Liver (tissue), 8 donors: ENCODE measurements at regions not wholly inside any gene's neighbourhood (a gene's known extent, or its start where the extent isn't known, plus 50 kb on each side); places are given as distances from the start of the nearest gene placed in this dataset.
A peak's percentile ranks its signal among the peaks of the same experiment; 100 is the strongest.

Experiments used
- DNase-seq: peaks from one replicate; pipeline ENCODE4 v3.0.0-alpha.2; 2017; ENCODE audit warnings: low spot score
- H3K27ac ChIP-seq, 2 donors: one replicate each; pipeline ENCODE4 v1.7.0; 2013; ENCODE audit warnings: inconsistent platforms in 2 of 2, low read length in 2 of 2, control low read depth in 1 of 2, low read depth in 1 of 2, mild to moderate bottlenecking in 1 of 2
- H3K27me3 ChIP-seq, 4 donors: one replicate each; pipeline versions ENCODE4 v1.6.1 to v1.7.0; 2013; ENCODE audit warnings: low read length in 3 of 4, inconsistent platforms in 1 of 4, mild to moderate bottlenecking in 1 of 4, moderate library complexity in 1 of 4; ENCODE audit not compliant: control insufficient read depth in 4 of 4, insufficient read depth in 4 of 4
- H3K36me3 ChIP-seq, 4 donors: one replicate each; pipeline versions ENCODE4 v1.6.1 to v1.7.0; 2013; ENCODE audit warnings: low read length in 3 of 4, mild to moderate bottlenecking in 3 of 4, low read depth in 1 of 4, moderate library complexity in 1 of 4; ENCODE audit not compliant: control insufficient read depth in 4 of 4, insufficient read depth in 3 of 4
- H3K4me1 ChIP-seq, 4 donors: one replicate each; pipeline versions ENCODE4 v1.6.1 to v1.7.0; 2013; ENCODE audit warnings: low read length in 3 of 4, mild to moderate bottlenecking in 3 of 4, moderate library complexity in 1 of 4; ENCODE audit not compliant: control insufficient read depth in 4 of 4, insufficient read depth in 4 of 4
- H3K4me3 ChIP-seq, 3 donors: one replicate each; pipeline versions ENCODE4 v1.6.1 to v1.7.0; 2013; ENCODE audit warnings: low read length in 3 of 3, control low read depth in 1 of 3, low read depth in 1 of 3, mild to moderate bottlenecking in 1 of 3
- H3K9ac ChIP-seq, 2 donors: one replicate each; pipeline ENCODE4 v1.7.0; 2013; ENCODE audit warnings: low read length in 2 of 2, mild to moderate bottlenecking in 2 of 2, moderate library complexity in 2 of 2, control low read depth in 1 of 2, low read depth in 1 of 2
- H3K9me3 ChIP-seq, 4 donors: one replicate each; pipeline versions ENCODE4 v1.6.1 to v1.7.0; 2013; ENCODE audit warnings: low read length in 3 of 4; ENCODE audit not compliant: control insufficient read depth in 4 of 4
- CTCF ChIP-seq: fragments of 150-350 bp; IDR thresholded peaks from 2 replicates; pipeline ENCODE4 v1.5.1; 2017; ENCODE audit warnings: improper control_type of control experiment, low read depth, low read length; ENCODE audit not compliant: missing input control
- EGR1 ChIP-seq, 2 donors: IDR thresholded peaks; 2 replicates each; pipeline ENCODE4 v1.6.1; 2016 to 2018; ENCODE audit warnings: antibody characterized with exemption in 2 of 2, low read depth in 2 of 2
- FOXA1 ChIP-seq: IDR thresholded peaks from 2 replicates; pipeline ENCODE4 v1.6.1; 2016; ENCODE audit warnings: antibody characterized with exemption
- GABPA ChIP-seq, 2 donors: IDR thresholded peaks in 1 of 2; conservative IDR thresholded peaks in 1 of 2; 2 replicates each; pipeline ENCODE4 v1.6.1; 2016; ENCODE audit warnings: antibody characterized with exemption in 2 of 2, mild to moderate bottlenecking in 1 of 2, moderate library complexity in 1 of 2
- HNF4A ChIP-seq, 2 donors: conservative IDR thresholded peaks; 2 replicates each; pipeline ENCODE4 v1.6.1; 2016; ENCODE audit warnings: antibody characterized with exemption in 2 of 2, mild to moderate bottlenecking in 2 of 2
- JUND ChIP-seq, 2 donors: IDR thresholded peaks; 2 replicates each; pipeline ENCODE4 v1.6.1; 2016; ENCODE audit warnings: antibody characterized with exemption in 2 of 2
- RAD21 ChIP-seq, 2 donors: IDR thresholded peaks; 2 replicates each; pipeline ENCODE4 v1.6.1; 2016; ENCODE audit warnings: antibody characterized with exemption in 2 of 2, mild to moderate bottlenecking in 2 of 2
- RXRA ChIP-seq, 2 donors: IDR thresholded peaks; 2 replicates each; pipeline ENCODE4 v1.6.1; 2017 to 2018; ENCODE audit warnings: antibody characterized with exemption in 2 of 2, mild to moderate bottlenecking in 1 of 2
- SP1 ChIP-seq: IDR thresholded peaks from 2 replicates; pipeline ENCODE4 v1.6.1; 2018; ENCODE audit warnings: antibody characterized with exemption, mild to moderate bottlenecking
- TAF1 ChIP-seq: conservative IDR thresholded peaks from 2 replicates; pipeline ENCODE4 v1.6.1; 2016; ENCODE audit warnings: antibody characterized with exemption, mild to moderate bottlenecking
- YY1 ChIP-seq: IDR thresholded peaks from 2 replicates; pipeline ENCODE4 v1.6.1; 2016; ENCODE audit warnings: antibody characterized with exemption, mild to moderate bottlenecking
- ZBTB33 ChIP-seq: IDR thresholded peaks from 2 replicates; pipeline ENCODE4 v1.6.1; 2016; ENCODE audit warnings: antibody characterized with exemption
- WGBS: extraction: QIAGEN DNeasy Blood & Tissue Kit; methylation state at CpG from one replicate; pipeline ENCODE4 v1.1.7; 2013; 5-methylcytosine and 5-hydroxymethylcytosine counted together
- TF ChIP-seq, protein P1 (sequence below): IDR thresholded peaks from 2 replicates; pipeline ENCODE4 v1.6.1; 2016; ENCODE audit warnings: antibody characterized with exemption, mild to moderate bottlenecking
- donor health status: healthy.
- donor health status: healthy.
- donor health status: healthy.
- donor health status: healthy.
- donor health status: healthy.

DNA sequence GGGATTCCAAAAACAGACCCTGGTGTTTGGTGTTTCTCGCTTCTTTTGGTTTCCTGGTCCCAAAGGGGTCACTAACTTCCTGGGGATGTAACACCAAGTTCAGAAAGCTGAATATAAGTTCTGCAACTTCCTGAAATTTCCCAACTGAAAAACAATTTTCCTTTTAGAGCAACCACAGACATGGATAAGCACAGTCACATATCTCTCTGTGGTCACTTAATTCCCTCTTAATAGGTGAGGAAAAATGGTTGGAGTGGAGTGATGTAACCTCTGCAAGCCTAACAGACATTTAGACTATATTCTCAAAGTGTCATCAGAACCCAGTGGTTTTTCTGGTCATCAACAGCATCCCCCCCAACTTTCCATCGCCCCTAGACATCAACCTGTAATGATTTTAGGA, 135.3 kb downstream of the PRELID2 start:
- Histone ChIP-seq H3K27me3 (no peaks in the 10 kb centered on the region), H3K27ac (no peak overlapping the region), H3K4me3 (no peak overlapping the region), H3K9ac (no peak overlapping the region), H3K36me3 (no peaks in the 10 kb centered on the region), H3K9me3 (no peaks in the 10 kb centered on the region), H3K4me1 (no peaks in the 10 kb centered on the region)
- no peak for TF ChIP-seq ZBTB33
- TF ChIP-seq SP1 = no peak
- TF ChIP-seq FOXA1 = no peak
- TF ChIP-seq EGR1 (IDR thresholded peaks at IDR 0.05; ENCODE audit: low read depth in 2 of 2) = no peak
- no peak for TF ChIP-seq RAD21 (IDR thresholded peaks at IDR 0.05)
- TF ChIP-seq TAF1 = no peak
- no peak for TF ChIP-seq GABPA (IDR thresholded peaks at IDR 0.05 in 1 of 2, conservative IDR thresholded peaks at IDR 0.05 in 1 of 2)
- TF ChIP-seq HNF4A (conservative IDR thresholded peaks at IDR 0.05) = no peak
- no peak for DNase-seq
- 85% methylated on average over 2 of the region's 2 CpGs for WGBS

DNA sequence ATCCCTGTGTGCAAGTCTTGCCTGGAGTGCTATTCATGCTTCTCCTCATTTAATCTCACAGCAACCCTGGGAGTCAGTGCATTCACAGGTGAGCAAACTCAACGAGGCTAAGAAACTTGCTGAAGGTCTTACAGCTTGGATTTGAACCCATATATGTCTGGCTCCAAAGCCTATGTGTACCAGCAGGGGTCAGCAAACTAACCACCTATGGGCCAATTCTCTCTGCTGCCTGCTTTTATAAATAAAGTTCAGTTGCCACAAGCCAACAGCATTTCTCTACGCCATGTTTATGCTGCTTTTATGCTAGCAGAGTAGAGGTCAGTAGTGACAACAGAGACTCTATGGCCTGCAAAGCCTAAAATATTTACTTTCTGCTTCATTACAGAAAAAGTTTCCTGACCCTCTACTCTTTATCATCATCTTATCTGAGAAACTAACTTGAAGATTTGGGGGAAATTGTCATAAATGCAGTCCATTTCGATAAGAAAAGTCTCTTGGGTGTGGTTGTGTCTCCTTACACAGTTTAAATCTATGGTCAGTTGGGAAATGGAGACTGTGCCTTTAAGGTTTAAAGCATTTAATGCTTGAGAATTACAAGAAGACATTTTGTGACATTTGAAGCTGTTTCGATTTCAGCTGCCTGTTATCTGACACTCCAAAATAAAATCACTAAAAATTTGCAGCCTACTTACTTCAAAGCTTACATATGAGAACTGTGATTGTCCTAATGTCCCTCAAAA, 137.7 kb downstream of the PRELID2 start:
- WGBS = 68% methylated on average over 4 of the region's 4 CpGs
- Histone ChIP-seq H3K9ac (no peak overlapping the region), H3K4me3 (no peak overlapping the region), H3K36me3 (no peaks in the 10 kb centered on the region), H3K9me3 (no peaks in the 10 kb centered on the region), H3K27me3 (no peaks in the 10 kb centered on the region), H3K4me1 (no peaks in the 10 kb centered on the region), H3K27ac (no peak overlapping the region)
- DNase-seq = no peak
- TF ChIP-seq, protein P1, sequence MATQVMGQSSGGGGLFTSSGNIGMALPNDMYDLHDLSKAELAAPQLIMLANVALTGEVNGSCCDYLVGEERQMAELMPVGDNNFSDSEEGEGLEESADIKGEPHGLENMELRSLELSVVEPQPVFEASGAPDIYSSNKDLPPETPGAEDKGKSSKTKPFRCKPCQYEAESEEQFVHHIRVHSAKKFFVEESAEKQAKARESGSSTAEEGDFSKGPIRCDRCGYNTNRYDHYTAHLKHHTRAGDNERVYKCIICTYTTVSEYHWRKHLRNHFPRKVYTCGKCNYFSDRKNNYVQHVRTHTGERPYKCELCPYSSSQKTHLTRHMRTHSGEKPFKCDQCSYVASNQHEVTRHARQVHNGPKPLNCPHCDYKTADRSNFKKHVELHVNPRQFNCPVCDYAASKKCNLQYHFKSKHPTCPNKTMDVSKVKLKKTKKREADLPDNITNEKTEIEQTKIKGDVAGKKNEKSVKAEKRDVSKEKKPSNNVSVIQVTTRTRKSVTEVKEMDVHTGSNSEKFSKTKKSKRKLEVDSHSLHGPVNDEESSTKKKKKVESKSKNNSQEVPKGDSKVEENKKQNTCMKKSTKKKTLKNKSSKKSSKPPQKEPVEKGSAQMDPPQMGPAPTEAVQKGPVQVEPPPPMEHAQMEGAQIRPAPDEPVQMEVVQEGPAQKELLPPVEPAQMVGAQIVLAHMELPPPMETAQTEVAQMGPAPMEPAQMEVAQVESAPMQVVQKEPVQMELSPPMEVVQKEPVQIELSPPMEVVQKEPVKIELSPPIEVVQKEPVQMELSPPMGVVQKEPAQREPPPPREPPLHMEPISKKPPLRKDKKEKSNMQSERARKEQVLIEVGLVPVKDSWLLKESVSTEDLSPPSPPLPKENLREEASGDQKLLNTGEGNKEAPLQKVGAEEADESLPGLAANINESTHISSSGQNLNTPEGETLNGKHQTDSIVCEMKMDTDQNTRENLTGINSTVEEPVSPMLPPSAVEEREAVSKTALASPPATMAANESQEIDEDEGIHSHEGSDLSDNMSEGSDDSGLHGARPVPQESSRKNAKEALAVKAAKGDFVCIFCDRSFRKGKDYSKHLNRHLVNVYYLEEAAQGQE = no peak
- TF ChIP-seq RAD21 (IDR thresholded peaks at IDR 0.05) = peak; percentile 72 to 79
- no peak for TF ChIP-seq RXRA (IDR thresholded peaks at IDR 0.05)
- TF ChIP-seq GABPA (IDR thresholded peaks at IDR 0.05 in 1 of 2, conservative IDR thresholded peaks at IDR 0.05 in 1 of 2) = no peak
- peak; percentile 48 for TF ChIP-seq CTCF
- TF ChIP-seq ZBTB33 = no peak
- TF ChIP-seq JUND (IDR thresholded peaks at IDR 0.05) = no peak
- no peak for TF ChIP-seq YY1
- TF ChIP-seq HNF4A (conservative IDR thresholded peaks at IDR 0.05) = no peak
